ENCODE measurements at regions not wholly inside any gene's neighbourhood (a gene's known extent, or its start where the extent isn't known, plus 50 kb on each side); places are given as distances from the start of the nearest gene placed in this dataset.

- Histone ChIP-seq H3K4me1 (peaks cover 0 to 19% (median 16%) of the 10 kb centered on the region in 6 donors), H3K4me3 (no peak overlapping the region), H3K36me3 (no peaks in the 10 kb centered on the region), H3K27me3 (replicated peaks in 1 of 7) (peaks cover 0 to 91% (median 36%) of the 10 kb centered on the region in 7 donors), H3K27ac (no peak overlapping the region), H3K9me3 (no peaks in the 10 kb centered on the region)
- no peak for DNase-seq
- WGBS, 5 donors = 50 to 55% (median 51%) methylated on average over 3 of the region's 3 CpGs
- TF ChIP-seq POLR2A (IDR thresholded peaks at IDR 0.05) (no peak), POLR2AphosphoS5 (IDR thresholded peaks at IDR 0.05) (no peak), CTCF (IDR thresholded peaks at IDR 0.05 in 8 of 11, conservative IDR thresholded peaks at IDR 0.05 in 3 of 11) (no peak)
- intact Hi-C loops (cut with DNase I; ENCODE audit: low total_unique reads) = no loop called here
These were observed 69.3 kb downstream of the FOXD2 start for GRCh38 chr1:47507144-47507543.

- H3K9me3 ChIP-seq = no peaks in the 10 kb centered on the region
- TF ChIP-seq POLR2AphosphoS5 (IDR thresholded peaks at IDR 0.05) (peak in 2 of 3 donors; percentile 40), CTCF (IDR thresholded peaks at IDR 0.05 in 8 of 11, conservative IDR thresholded peaks at IDR 0.05 in 3 of 11) (no peak), POLR2A (IDR thresholded peaks at IDR 0.05) (no peak)
- peak overlapping the region in 6 of 8 donors; percentile 10 to 71 (median 58) for H3K27ac ChIP-seq
- intact Hi-C loops (cut with DNase I; ENCODE audit: low total_unique reads) = no loop called here
- peaks cover 0 to 19% (median 16%) of the 10 kb centered on the region in 6 donors for H3K4me1 ChIP-seq
- WGBS, 5 donors = 1 to 3% (median 2%) methylated on average over 27 to 77 of the region's 77 CpGs
- no peaks in the 10 kb centered on the region for H3K36me3 ChIP-seq
- H3K4me3 ChIP-seq = peak overlapping the region; percentile 20 to 72 (median 43)
- H3K27me3 ChIP-seq (replicated peaks in 1 of 7) = peaks cover 0 to 93% (median 36%) of the 10 kb centered on the region in 7 donors
- DNase-seq = peak; percentile 73
These were observed 70.2 kb downstream of the FOXD2 start for GRCh38 chr1:47507881-47508701.

- no peaks in the 10 kb centered on the region for H3K36me3 ChIP-seq
- intact Hi-C loops (cut with DNase I; ENCODE audit: low total_unique reads) = no loop called here
- H3K4me1 ChIP-seq = peaks cover 0 to 19% (median 16%) of the 10 kb centered on the region in 6 donors
- peak overlapping the region in 5 of 8 donors; percentile 10 to 71 (median 55) for H3K27ac ChIP-seq
- peak overlapping the region; percentile 20 to 72 (median 43) for H3K4me3 ChIP-seq
- 15 to 17% (median 17%) methylated on average over 14 to 18 of the region's 18 CpGs for WGBS, 5 donors
- H3K27me3 ChIP-seq (replicated peaks in 1 of 7) = peaks cover 0 to 90% (median 36%) of the 10 kb centered on the region in 7 donors
- DNase-seq = peak; percentile 49
- TF ChIP-seq CTCF (IDR thresholded peaks at IDR 0.05 in 8 of 11, conservative IDR thresholded peaks at IDR 0.05 in 3 of 11) = no peak
- TF ChIP-seq POLR2A (IDR thresholded peaks at IDR 0.05) = no peak
- no peak for TF ChIP-seq POLR2AphosphoS5 (IDR thresholded peaks at IDR 0.05)
- H3K9me3 ChIP-seq = peaks cover 0 to 4% (median under 1%) of the 10 kb centered on the region in 8 donors
These were observed 71.0 kb downstream of the FOXD2 start for GRCh38 chr1:47508702-47509431.
